ENCODE measurements at regions not wholly inside any gene's neighbourhood (a gene's known extent, or its start where the extent isn't known, plus 50 kb on each side); places are given as distances from the start of the nearest gene placed in this dataset.

- Mint-ChIP-seq H3K27ac (no peak overlapping the region), H3K9me3 (ENCODE audit: insufficient read depth) (no peaks in the 10 kb centered on the region), H3K27me3 (ENCODE audit: low read depth) (no peaks in the 10 kb centered on the region), H3K4me1 (ENCODE audit: low read depth) (no peaks in the 10 kb centered on the region), H3K4me3 (no peak overlapping the region), H3K36me3 (ENCODE audit: low read depth) (no peaks in the 10 kb centered on the region)
- ATAC-seq (no peak), DNase-seq (no peak)
- ChIA-PET POLR2A (no interaction called here), CTCF (no interaction called here)
Measured at GRCh38 chr1:55713516-55713915, 498.4 kb upstream of the USP24 start.

- DNase-seq (no peak), ATAC-seq (no peak)
- H3K27ac Mint-ChIP-seq, result no peak overlapping the region
- H3K4me3 Mint-ChIP-seq, result no peak overlapping the region
- ChIA-PET POLR2A (no interaction called here), CTCF (no interaction called here)
- no peaks in the 10 kb centered on the region for H3K9me3 Mint-ChIP-seq (ENCODE audit: insufficient read depth)
- no peaks in the 10 kb centered on the region for H3K4me1 Mint-ChIP-seq (ENCODE audit: low read depth)
- no peaks in the 10 kb centered on the region for H3K27me3 Mint-ChIP-seq (ENCODE audit: low read depth)
- no peaks in the 10 kb centered on the region for H3K36me3 Mint-ChIP-seq (ENCODE audit: low read depth)
Measured at GRCh38 chr1:55712148-55712547, 497.0 kb upstream of the USP24 start.

GRCh38 chr1:55708781-55709180, 493.6 kb upstream of the USP24 start:
- ATAC-seq (no peak), DNase-seq (no peak)
- H3K4me3 Mint-ChIP-seq, result no peak overlapping the region
- no peaks in the 10 kb centered on the region for H3K9me3 Mint-ChIP-seq (ENCODE audit: insufficient read depth)
- CTCF ChIA-PET, result interaction anchor here (1.0 kb wide), 1 partner anchor 14 kb away, joined by 3 read pairs; no protein-coding TSS in a partner anchor
- H3K27me3 Mint-ChIP-seq (ENCODE audit: low read depth), result no peaks in the 10 kb centered on the region
- POLR2A ChIA-PET, result no interaction called here
- no peaks in the 10 kb centered on the region for H3K4me1 Mint-ChIP-seq (ENCODE audit: low read depth)
- H3K36me3 Mint-ChIP-seq (ENCODE audit: low read depth), result no peaks in the 10 kb centered on the region
- H3K27ac Mint-ChIP-seq, result no peak overlapping the region

GRCh38 chr1:55707846-55708245, 492.7 kb upstream of the USP24 start:
- H3K27ac Mint-ChIP-seq, result no peak overlapping the region
- H3K36me3 Mint-ChIP-seq (ENCODE audit: low read depth), result no peaks in the 10 kb centered on the region
- no peak overlapping the region for H3K4me3 Mint-ChIP-seq
- CTCF ChIA-PET, result no interaction called here
- POLR2A ChIA-PET, result no interaction called here
- ATAC-seq (no peak), DNase-seq (no peak)
- H3K4me1 Mint-ChIP-seq (ENCODE audit: low read depth), result no peaks in the 10 kb centered on the region
- H3K9me3 Mint-ChIP-seq (ENCODE audit: insufficient read depth), result no peaks in the 10 kb centered on the region
- no peaks in the 10 kb centered on the region for H3K27me3 Mint-ChIP-seq (ENCODE audit: low read depth)

- H3K36me3 Mint-ChIP-seq (ENCODE audit: low read depth), result no peaks in the 10 kb centered on the region
- no peaks in the 10 kb centered on the region for H3K4me1 Mint-ChIP-seq (ENCODE audit: low read depth)
- CTCF ChIA-PET, result no interaction called here
- ATAC-seq, result no peak
- no peaks in the 10 kb centered on the region for H3K9me3 Mint-ChIP-seq (ENCODE audit: insufficient read depth)
- no peak overlapping the region for H3K4me3 Mint-ChIP-seq
- no peaks in the 10 kb centered on the region for H3K27me3 Mint-ChIP-seq (ENCODE audit: low read depth)
- POLR2A ChIA-PET, result no interaction called here
- no peak overlapping the region for H3K27ac Mint-ChIP-seq
- DNase-seq, result no peak
Measured at GRCh38 chr1:55707196-55707595, 492.0 kb upstream of the USP24 start.

- no peak for DNase-seq
- CTCF ChIA-PET, result no interaction called here
- Mint-ChIP-seq H3K27me3 (ENCODE audit: low read depth) (no peaks in the 10 kb centered on the region), H3K4me3 (no peak overlapping the region), H3K4me1 (ENCODE audit: low read depth) (no peaks in the 10 kb centered on the region), H3K27ac (no peak overlapping the region), H3K9me3 (ENCODE audit: insufficient read depth) (no peaks in the 10 kb centered on the region), H3K36me3 (ENCODE audit: low read depth) (no peaks in the 10 kb centered on the region)
- ATAC-seq, result no peak
- POLR2A ChIA-PET, result no interaction called here
Measured at GRCh38 chr1:55706397-55706796, 491.2 kb upstream of the USP24 start.

GRCh38 chr1:55703726-55704363, 488.7 kb upstream of the USP24 start:
- ChIA-PET CTCF (no interaction called here), POLR2A (no interaction called here)

GRCh38 chr1:55702064-55702463, 486.9 kb upstream of the USP24 start:
- Mint-ChIP-seq H3K27me3 (ENCODE audit: low read depth) (no peaks in the 10 kb centered on the region), H3K36me3 (ENCODE audit: low read depth) (no peaks in the 10 kb centered on the region), H3K4me1 (ENCODE audit: low read depth) (no peaks in the 10 kb centered on the region), H3K27ac (no peak overlapping the region), H3K4me3 (no peak overlapping the region), H3K9me3 (ENCODE audit: insufficient read depth) (no peaks in the 10 kb centered on the region)
- ATAC-seq, result no peak
- ChIA-PET CTCF (no interaction called here), POLR2A (no interaction called here)
- no peak for DNase-seq

More at GRCh38 chr1:55703726-55704363, 488.7 kb upstream of the USP24 start:
- Mint-ChIP-seq H3K27ac (no peak overlapping the region), H3K36me3 (ENCODE audit: low read depth) (no peaks in the 10 kb centered on the region), H3K27me3 (ENCODE audit: low read depth) (no peaks in the 10 kb centered on the region), H3K4me3 (no peak overlapping the region), H3K4me1 (ENCODE audit: low read depth) (no peaks in the 10 kb centered on the region), H3K9me3 (ENCODE audit: insufficient read depth) (no peaks in the 10 kb centered on the region)
- DNase-seq (no peak), ATAC-seq (no peak)

GRCh38 chr1:55700359-55701130, 485.4 kb upstream of the USP24 start:
- ATAC-seq, result no peak
- Mint-ChIP-seq H3K4me3 (no peak overlapping the region), H3K4me1 (ENCODE audit: low read depth) (no peaks in the 10 kb centered on the region), H3K27me3 (ENCODE audit: low read depth) (no peaks in the 10 kb centered on the region), H3K27ac (no peak overlapping the region), H3K36me3 (ENCODE audit: low read depth) (no peaks in the 10 kb centered on the region), H3K9me3 (ENCODE audit: insufficient read depth) (no peaks in the 10 kb centered on the region)
- ChIA-PET CTCF (no interaction called here), POLR2A (no interaction called here)
- no peak for DNase-seq

GRCh38 chr1:55699228-55699627, 484.1 kb upstream of the USP24 start:
- ATAC-seq (no peak), DNase-seq (no peak)
- ChIA-PET POLR2A (no interaction called here), CTCF (no interaction called here)
- Mint-ChIP-seq H3K27me3 (ENCODE audit: low read depth) (no peaks in the 10 kb centered on the region), H3K4me1 (ENCODE audit: low read depth) (no peaks in the 10 kb centered on the region), H3K36me3 (ENCODE audit: low read depth) (no peaks in the 10 kb centered on the region), H3K4me3 (no peak overlapping the region), H3K27ac (no peak overlapping the region), H3K9me3 (ENCODE audit: insufficient read depth) (no peaks in the 10 kb centered on the region)

GRCh38 chr1:55697997-55698535, 482.9 kb upstream of the USP24 start:
- no peaks in the 10 kb centered on the region for H3K27me3 Mint-ChIP-seq (ENCODE audit: low read depth)
- no peak for ATAC-seq
- no peaks in the 10 kb centered on the region for H3K36me3 Mint-ChIP-seq (ENCODE audit: low read depth)
- ChIA-PET POLR2A (no interaction called here), CTCF (no interaction called here)
- no peak overlapping the region for H3K27ac Mint-ChIP-seq
- no peak overlapping the region for H3K4me3 Mint-ChIP-seq
- no peak for DNase-seq
- no peaks in the 10 kb centered on the region for H3K9me3 Mint-ChIP-seq (ENCODE audit: insufficient read depth)
- H3K4me1 Mint-ChIP-seq (ENCODE audit: low read depth), result no peaks in the 10 kb centered on the region

GRCh38 chr1:55696891-55697290, 481.7 kb upstream of the USP24 start:
- H3K27ac Mint-ChIP-seq, result no peak overlapping the region
- DNase-seq (no peak), ATAC-seq (no peak)
- H3K9me3 Mint-ChIP-seq (ENCODE audit: insufficient read depth), result no peaks in the 10 kb centered on the region
- H3K36me3 Mint-ChIP-seq (ENCODE audit: low read depth), result no peaks in the 10 kb centered on the region
- H3K27me3 Mint-ChIP-seq (ENCODE audit: low read depth), result no peaks in the 10 kb centered on the region
- no peaks in the 10 kb centered on the region for H3K4me1 Mint-ChIP-seq (ENCODE audit: low read depth)
- CTCF ChIA-PET, result no interaction called here
- POLR2A ChIA-PET, result no interaction called here
- no peak overlapping the region for H3K4me3 Mint-ChIP-seq

All from activated CD8-positive, alpha-beta T cell treated with anti-CD3 and anti-CD28 coated beads, Interleukin-2, amount 10 ng/mL, durations not matched to agents 7 days and 5 days (primary cell).